ENCODE measurements at regions not wholly inside any gene's neighbourhood (a gene's known extent, or its start where the extent isn't known, plus 50 kb on each side); places are given as distances from the start of the nearest gene placed in this dataset.

GRCh38 chr2:34736482-34736881, 1137.4 kb upstream of the FAM98A start:
- no TSS peak for BruUV-seq (replicated peaks)
- POLR2A ChIA-PET (ENCODE audit: unreplicated experiment), result no interaction called here
- TF ChIP-seq CTCF (conservative IDR thresholded peaks at IDR 0.05) (no peak), EZH2 (IDR thresholded peaks at IDR 0.05; ENCODE audit: low read depth) (no peak)
- Histone ChIP-seq H3K4me2 (no peak overlapping the region), H3K27ac (no peak overlapping the region), H3K4me1 (replicated peaks; ENCODE audit: insufficient read depth) (no peaks in the 10 kb centered on the region), H2AFZ (no peak overlapping the region), H4K20me1 (ENCODE audit: insufficient read depth) (no peaks in the 10 kb centered on the region), H3K9me2 (ENCODE audit: insufficient read depth) (no peaks in the 10 kb centered on the region), H3F3A (ENCODE audit: insufficient read depth, low read depth) (no peaks in the 10 kb centered on the region), H3K9me3 (ENCODE audit: insufficient read depth, low read depth) (no peaks in the 10 kb centered on the region), H3K4me3 (no peak overlapping the region), H3K27me3 (ENCODE audit: insufficient read depth, low read depth) (no peaks in the 10 kb centered on the region), H3K79me2 (ENCODE audit: low read depth) (no peaks in the 10 kb centered on the region), H3K36me3 (ENCODE audit: low read depth) (no peaks in the 10 kb centered on the region)
- CTCF ChIA-PET, result no interaction called here
- no peak for DNase-seq
- intact Hi-C loops (cut with micrococcal nuclease; ENCODE audit: unreplicated experiment), result no loop called here

- no peak for DNase-seq
- no peak for TF ChIP-seq EZH2 (IDR thresholded peaks at IDR 0.05; ENCODE audit: low read depth)
- no peak for TF ChIP-seq CTCF (conservative IDR thresholded peaks at IDR 0.05)
- ChIA-PET CTCF (no interaction called here), POLR2A (ENCODE audit: unreplicated experiment) (no interaction called here)
- Histone ChIP-seq H3F3A (ENCODE audit: insufficient read depth, low read depth) (no peaks in the 10 kb centered on the region), H3K36me3 (ENCODE audit: low read depth) (no peaks in the 10 kb centered on the region), H3K79me2 (ENCODE audit: low read depth) (no peaks in the 10 kb centered on the region), H3K27me3 (ENCODE audit: insufficient read depth, low read depth) (peaks cover 12% of the 10 kb centered on the region; the same call in 1 of the 2 replicates), H3K9me3 (ENCODE audit: insufficient read depth, low read depth) (no peaks in the 10 kb centered on the region), H3K4me2 (no peak overlapping the region), H3K27ac (no peak overlapping the region), H3K9me2 (ENCODE audit: insufficient read depth) (no peaks in the 10 kb centered on the region), H3K4me3 (no peak overlapping the region), H2AFZ (no peak overlapping the region), H4K20me1 (ENCODE audit: insufficient read depth) (no peaks in the 10 kb centered on the region), H3K4me1 (replicated peaks; ENCODE audit: insufficient read depth) (no peaks in the 10 kb centered on the region)
- no TSS peak for BruUV-seq (replicated peaks)
- intact Hi-C loops (cut with micrococcal nuclease; ENCODE audit: unreplicated experiment), result no loop called here
These were observed 1135.6 kb upstream of the FAM98A start for GRCh38 chr2:34734662-34735061.

GRCh38 chr2:34734042-34734441, 1134.9 kb upstream of the FAM98A start:
- no peaks in the 10 kb centered on the region for H3K9me2 ChIP-seq (ENCODE audit: insufficient read depth)
- BruUV-seq (replicated peaks), result no TSS peak
- H3K27me3 ChIP-seq (ENCODE audit: insufficient read depth, low read depth), result peaks cover 12% of the 10 kb centered on the region; the same call in 1 of the 2 replicates
- H3K4me2 ChIP-seq, result no peak overlapping the region
- H3K27ac ChIP-seq, result no peak overlapping the region
- no peaks in the 10 kb centered on the region for H3F3A ChIP-seq (ENCODE audit: insufficient read depth, low read depth)
- no peaks in the 10 kb centered on the region for H3K9me3 ChIP-seq (ENCODE audit: insufficient read depth, low read depth)
- no peak for DNase-seq
- no peaks in the 10 kb centered on the region for H4K20me1 ChIP-seq (ENCODE audit: insufficient read depth)
- TF ChIP-seq CTCF (conservative IDR thresholded peaks at IDR 0.05) (no peak), EZH2 (IDR thresholded peaks at IDR 0.05; ENCODE audit: low read depth) (no peak)
- H3K4me1 ChIP-seq (replicated peaks; ENCODE audit: insufficient read depth), result no peaks in the 10 kb centered on the region
- intact Hi-C loops (cut with micrococcal nuclease; ENCODE audit: unreplicated experiment), result no loop called here
- H3K36me3 ChIP-seq (ENCODE audit: low read depth), result no peaks in the 10 kb centered on the region
- ChIA-PET POLR2A (ENCODE audit: unreplicated experiment) (no interaction called here), CTCF (no interaction called here)
- no peak overlapping the region for H2AFZ ChIP-seq
- no peaks in the 10 kb centered on the region for H3K79me2 ChIP-seq (ENCODE audit: low read depth)
- no peak overlapping the region for H3K4me3 ChIP-seq

Data from PC-9 (cell line).